ENCODE measurements at regions not wholly inside any gene's neighbourhood (a gene's known extent, or its start where the extent isn't known, plus 50 kb on each side); places are given as distances from the start of the nearest gene placed in this dataset.
"Not testable (repeated sequence)": the region's sequence is repeated elsewhere in the genome, so short reads cannot be mapped to it uniquely, and the experiment has no call there.

DNA sequence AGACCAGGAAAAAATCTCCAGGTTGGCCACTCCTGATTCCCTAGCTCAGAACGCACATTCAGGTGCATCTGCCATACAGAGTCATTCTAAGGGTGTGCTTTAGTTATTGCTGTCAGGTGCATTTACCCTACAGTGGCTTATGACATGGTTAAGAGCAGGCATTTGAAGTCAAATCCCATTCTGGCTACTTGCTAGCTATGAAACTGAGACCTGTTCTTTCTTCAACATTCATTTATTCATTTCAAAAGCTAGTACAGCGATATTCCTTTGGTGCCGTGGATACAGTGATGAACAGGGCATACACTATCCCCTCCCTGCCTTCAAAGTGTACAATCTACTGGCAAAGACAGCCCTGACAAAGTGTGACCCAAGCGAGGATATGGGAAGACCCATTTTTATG, 508.3 kb downstream of the NPIPA7 start:
- DNase-seq, result no peak

DNA sequence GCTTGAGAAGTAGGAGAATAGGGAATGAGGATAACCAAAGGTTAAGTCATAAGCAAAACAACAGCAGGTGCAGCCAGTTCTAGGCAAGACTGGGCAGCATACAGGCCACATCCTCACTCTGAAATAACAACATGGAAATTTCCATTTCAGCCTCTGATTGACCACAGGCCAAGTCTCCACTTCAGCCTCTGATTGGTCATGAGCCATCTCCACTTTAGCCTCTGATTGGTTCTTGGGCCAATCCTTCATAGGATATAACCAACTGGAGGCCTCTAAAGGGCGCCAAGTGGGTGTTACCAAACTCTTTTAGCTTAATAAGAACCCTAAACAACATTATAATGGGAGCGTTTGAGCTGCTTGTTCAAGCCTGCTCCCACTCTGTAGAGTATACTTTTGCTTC, 512.0 kb downstream of the NPIPA7 start:
- DNase-seq, result no peak

DNA sequence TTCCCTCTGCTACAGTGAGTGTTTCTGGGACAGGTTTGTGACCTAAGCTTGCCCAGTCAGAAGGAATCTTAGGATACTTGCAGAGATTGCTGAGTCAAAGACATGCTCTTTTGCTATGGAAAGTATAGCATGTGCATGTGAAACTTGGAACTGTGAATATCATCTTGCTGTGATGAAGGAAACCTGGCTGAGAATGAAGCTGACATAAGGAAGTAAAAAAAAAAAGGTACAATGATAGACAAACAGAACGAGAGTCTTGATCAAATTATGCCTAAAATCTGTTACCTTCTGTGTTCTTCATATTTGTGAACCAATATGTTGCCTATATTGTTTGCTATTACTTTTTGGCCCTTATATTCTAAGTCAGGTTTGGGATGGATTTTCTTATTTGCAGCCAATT, 525.7 kb downstream of the NPIPA7 start:
- DNase-seq, result no peak

DNA sequence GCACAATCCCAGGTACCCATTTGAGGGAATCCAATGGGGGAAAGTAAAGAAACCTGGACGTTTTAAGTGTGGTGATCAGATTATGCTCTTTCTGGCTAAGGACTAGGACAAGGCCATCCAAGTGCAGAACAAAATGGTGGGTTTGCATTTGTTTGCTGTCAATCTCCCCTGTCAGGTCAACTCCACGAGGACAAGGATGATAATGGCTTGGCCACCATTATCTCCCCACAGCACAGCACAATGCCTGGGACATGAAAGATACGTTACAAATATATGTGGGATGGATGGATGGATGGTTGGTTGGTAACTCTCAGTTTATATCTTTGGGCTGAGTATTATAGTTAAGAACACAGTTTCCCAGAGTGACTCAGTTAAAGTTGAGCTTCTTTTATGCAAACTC, 526.9 kb downstream of the NPIPA7 start:
- DNase-seq, result no peak

DNA sequence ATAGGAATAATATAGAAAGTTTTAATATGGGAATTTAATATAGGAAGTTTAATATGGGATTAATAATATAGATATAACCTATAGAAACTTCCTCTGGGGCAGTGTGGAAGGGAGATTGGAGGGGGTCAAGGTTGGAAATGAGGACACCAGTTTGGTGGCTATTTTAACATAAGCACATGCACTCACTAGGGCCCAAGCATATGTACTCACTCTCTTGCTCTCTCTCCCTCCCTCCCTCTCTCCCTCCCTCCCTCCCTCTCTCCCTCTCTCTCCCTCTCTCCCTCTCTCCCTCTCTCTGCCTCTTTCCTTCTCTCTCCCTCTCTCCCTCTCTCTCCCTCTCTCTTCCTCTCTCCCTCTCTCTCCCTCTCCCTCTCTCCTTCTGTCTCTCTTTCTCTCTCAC, 528.1 kb downstream of the NPIPA7 start:
- DNase-seq, result no peak

DNA sequence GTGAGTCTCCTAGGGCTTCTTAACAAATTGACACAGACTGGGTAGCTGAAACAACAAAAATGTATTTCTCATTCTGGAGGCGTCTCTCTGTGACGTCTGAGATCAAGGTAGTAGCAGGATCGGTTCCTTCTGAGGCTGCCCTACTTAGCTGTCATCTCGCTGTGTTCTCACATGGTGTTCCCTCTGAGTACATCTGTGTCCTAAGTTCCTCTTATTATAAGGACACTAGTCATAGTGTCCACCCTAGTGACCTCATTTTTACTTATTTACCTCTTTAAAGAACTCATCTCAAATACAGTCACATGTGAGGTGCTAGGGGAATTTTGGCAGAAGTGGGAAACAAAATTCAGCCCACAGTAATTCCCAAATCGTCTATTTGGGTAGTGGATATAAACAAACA, 529.1 kb downstream of the NPIPA7 start:
- DNase-seq, result no peak

DNA sequence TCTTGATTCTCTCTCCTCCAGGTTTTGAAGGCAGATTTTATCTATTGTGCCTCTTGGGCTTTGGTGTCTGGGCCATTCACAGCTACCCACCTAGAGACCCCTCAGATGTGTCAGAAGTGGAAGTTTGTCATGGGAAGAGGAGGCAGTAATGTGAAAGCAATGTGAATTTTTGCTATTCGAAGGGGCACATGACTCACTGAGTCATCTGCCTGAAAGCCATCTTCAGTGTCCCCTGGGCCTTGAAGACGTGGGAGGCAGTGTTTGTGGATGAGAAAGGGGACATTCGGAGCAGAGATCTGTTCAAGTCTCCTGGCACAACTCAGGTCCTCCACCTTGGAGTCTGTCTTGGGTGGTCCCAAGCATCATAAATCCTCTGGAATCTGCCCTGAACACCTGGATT, 530.2 kb downstream of the NPIPA7 start:
- DNase-seq, result no peak

DNA sequence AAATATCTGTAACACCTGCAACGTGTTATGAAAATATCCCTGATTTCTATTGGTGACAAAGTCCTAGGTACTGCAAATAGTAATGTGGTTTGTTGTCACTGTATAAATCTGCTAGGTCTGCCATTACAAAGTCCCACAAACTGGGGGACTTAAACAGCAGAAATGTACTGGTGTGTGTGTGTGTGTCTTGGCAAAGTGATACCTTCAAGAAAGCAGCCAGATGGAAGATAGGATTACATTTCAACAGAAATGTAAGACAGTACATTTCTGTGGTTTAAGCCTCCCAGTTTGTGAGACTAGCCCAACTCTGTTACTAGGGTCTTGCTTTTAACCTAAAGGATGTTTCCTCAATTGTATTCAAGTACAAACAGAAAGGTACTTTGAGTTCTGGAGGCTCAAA, 531.7 kb downstream of the NPIPA7 start:
- no peak for DNase-seq

DNA sequence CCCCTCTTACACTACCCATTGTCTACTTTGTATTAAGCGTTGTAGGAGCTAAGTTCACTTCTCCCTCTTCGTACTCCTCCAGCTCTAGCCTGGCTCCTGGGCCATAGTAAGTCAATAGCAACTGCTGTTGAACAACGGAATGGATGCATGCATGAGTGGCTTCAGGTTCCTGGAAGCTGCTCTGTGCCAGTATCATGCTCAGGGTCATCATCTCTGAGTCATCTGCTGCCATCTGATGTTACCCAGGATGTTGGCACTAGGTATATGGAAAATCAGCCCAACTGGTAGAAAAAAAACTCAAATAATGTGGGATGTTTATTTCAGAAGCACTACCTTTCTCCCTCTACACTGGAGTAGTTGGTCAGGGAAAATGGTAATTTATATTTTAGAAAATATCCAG, 536.8 kb downstream of the NPIPA7 start:
- no peak for DNase-seq

DNA sequence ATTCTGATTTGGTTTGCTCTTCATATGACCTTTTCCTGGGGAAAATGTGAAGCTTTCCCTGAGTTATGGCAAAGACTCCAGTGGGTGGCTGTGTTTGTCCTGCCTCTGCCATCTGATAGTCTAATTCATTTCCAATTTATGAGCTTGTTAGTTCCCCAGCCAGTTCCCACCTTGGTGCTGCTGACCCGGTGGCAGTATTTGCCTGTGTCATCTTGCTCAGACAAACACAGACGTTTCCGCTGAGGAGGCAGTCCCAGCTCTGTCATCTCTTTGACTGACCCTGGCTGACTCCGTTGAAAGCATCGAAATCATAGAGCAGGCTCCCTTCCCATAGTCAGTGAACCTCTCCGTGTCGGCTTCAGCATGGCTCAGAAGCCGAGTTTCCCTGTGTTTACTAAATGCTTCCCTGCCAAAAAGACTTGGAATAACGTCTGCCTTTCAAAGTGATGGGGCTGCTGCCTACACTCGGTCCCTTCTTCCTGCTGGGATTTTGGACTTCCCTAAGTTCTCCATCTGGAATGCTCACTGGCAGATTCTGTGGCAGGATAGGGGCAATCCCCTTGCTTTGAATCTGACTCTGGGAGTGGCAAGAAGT, 538.3 kb downstream of the NPIPA7 start:
- no peak for DNase-seq

DNA sequence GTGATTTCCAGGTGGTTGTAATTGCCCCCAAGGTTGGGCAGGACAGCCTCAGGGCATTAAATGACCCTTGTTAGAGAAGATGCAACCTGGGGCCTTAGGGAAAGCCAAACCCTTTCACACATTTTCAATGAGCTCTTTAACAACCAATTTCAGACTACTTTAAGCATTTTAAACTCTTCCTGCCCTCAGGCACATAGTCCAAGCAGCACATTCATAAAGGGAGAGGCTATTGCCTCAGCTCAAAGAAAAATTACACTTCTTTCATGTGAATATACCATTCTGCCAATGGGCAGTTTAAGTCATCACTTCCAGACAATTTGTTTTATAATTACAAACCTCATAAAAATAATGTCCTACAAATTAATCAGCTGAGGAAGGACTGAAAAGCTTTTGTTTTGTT, 544.5 kb downstream of the NPIPA7 start:
- DNase-seq, result no peak

DNA sequence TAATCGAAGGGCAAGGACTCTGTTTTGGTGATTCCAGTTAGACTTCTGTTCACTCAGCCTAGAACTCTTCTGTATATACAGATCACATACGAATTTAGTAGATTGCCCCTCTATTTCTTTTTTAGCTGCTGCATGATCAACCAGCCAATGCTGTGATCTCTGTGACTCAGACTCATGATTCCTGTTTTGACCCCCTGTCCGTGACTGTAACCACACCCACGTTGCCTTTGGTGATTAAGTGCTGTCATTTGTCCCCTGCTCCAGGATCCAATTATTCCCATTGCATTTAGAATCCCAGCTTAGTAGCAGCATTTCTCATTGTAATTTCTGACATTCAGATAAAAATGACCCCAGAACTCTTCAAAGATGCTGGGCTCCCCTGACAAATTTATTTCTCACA, 545.7 kb downstream of the NPIPA7 start:
- DNase-seq, result no peak

DNA sequence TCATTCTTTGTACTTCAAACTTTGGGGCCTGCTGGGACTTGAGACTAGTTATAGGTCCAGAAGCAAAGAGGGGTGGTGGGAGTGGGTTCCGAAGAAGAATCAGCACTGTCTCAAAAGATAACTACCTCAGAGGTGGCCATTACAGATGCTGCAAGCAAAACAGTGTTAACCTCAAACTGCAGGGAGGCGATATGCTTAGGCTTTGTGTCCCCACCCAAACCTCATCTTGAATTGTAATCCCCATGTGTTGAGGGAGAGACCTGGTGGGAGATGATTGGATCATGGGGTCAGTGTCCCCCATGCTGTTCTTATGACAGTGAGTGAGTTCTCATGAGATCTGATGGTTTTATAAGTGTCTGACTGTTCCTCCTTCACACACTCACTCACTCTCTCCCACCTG, 545.3 kb downstream of the XYLT1 start:
- no peak for DNase-seq

DNA sequence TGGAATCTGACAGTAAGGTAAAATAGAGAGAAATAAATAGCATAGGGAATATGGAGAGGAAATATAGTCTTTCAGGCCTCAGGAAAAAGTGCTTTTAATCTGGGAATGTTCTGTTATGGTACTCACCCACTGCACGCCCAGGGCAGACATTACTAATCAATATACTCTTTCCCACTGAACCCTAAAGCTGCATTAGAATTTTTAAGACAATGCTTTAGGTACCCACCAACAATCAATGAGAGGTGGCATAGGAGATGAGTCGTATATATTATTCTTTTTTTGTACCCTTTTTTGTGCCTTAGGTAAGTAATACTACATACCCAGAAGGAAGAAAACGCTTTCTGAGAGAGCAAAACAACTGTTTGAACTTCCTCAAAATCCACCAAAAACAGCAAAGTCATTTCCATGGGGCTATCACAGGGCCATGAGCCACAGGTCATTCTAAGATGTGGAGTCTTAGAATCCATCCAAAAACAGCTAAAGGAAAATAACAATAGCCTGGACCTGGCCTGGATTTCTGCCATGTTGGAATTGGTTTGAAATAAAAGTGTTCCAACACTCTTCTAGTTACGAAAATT, 542.1 kb downstream of the XYLT1 start:
- no peak for DNase-seq

DNA sequence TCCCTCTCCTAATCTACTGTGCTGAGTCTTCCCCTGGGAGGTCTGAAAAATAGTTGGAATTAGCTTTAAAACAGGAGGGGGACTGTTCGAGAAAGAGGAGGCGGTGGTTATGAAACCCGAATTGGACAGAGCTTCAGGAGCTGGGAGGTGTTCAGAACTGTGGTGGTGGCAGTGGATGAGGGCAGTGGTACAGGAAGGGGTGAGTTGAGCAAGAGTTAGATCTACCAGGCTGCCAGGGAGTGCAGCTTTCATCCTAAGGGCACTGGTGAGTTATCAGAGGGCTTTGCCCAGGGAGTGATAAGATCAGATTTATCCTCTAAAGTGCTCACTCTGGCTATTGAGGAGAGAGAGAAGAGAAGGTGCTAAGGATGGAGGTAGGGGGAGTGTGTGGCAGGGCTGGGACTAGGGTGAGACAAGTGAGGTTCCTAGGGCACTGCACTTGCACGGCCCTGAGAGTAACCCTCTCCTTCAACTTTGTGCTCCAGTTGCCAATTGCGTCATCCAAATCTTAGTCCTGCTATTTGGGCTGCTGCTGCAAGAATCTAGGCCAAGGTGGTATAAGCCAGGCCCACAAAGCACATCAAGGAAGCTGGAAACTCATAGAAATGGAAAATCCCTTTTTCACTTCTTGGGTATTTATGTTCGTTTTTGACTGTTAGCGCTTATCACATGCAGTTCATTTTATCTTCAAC, 540.3 kb downstream of the XYLT1 start:
- no peak for DNase-seq

DNA sequence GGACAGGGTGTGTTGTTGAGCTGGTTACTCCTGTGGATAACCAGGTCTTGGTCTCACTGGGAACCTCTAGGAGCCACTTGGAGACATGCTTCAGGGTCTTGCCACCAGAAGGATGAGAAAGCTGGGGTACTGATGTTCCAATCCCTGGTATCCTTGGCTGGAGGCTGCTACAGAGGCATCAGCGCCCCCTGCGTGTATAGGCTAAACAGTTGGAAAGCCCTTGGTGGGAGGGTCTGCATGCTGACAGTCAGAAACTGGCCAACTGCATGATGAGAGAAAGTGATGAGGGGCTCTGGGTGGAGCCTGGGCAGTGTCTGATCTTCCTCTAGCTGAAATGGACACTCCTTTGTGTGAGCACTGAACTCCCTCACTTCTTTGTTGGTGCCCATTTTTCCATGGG, 536.9 kb downstream of the XYLT1 start:
- no peak for DNase-seq

DNA sequence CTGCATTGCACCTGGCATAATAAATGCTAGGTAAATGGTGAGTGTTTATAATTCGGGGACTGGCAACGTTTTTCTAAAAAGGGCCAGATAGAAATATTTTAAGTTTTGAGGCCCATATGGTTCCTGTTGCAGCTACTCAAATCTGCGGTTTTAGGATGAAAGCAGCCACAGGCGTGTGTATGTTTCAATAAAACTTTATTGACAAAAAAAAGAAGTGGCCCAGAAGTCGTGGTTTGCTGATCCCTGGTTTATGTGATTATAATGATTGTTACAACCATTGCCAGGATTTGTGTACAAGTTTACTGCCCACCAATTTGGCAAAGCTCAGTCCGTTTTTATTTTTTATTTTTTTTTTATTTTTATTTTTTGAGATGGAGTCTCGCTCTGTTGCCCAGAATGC, 536.1 kb downstream of the XYLT1 start:
- no peak for DNase-seq

DNA sequence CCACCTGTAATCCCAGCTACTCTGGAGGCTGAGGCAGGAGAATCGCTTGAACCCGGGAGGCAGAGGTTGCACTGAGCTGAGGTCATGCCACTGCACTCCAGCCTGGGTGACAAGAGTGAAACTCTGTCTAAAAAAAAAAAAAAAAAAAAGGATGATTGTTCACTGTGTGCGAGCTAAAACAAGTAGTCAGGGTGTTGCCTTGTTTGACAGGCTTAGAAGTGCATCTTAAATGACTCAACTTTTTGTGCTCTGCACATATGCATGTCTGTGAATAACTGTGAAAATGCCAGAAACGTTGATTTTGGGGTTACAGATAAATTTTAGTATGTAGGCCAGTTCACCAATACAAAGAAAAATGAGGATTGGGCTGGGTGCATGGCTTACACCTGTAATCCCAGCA, 534.9 kb downstream of the XYLT1 start:
- not testable (repeated sequence) for DNase-seq

DNA sequence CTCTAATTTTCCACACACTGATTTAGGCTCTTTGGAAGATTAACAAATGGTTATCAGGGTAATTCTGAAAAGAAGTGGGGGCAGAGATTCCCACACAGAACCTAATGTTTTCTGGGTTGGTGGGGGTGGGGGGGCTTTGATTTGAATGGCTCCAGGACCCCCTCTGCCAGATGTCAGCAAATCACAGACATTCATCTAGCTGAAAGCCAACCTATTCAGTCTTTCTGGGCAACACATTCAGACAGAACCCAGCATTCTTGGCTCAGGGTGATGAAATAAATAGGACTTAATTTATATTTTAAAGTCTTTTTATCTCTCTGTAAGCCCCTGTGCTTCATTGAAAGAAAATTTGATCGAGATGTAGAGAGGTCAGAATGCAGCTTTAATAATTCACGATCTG, 533.2 kb downstream of the XYLT1 start:
- no peak for DNase-seq

DNA sequence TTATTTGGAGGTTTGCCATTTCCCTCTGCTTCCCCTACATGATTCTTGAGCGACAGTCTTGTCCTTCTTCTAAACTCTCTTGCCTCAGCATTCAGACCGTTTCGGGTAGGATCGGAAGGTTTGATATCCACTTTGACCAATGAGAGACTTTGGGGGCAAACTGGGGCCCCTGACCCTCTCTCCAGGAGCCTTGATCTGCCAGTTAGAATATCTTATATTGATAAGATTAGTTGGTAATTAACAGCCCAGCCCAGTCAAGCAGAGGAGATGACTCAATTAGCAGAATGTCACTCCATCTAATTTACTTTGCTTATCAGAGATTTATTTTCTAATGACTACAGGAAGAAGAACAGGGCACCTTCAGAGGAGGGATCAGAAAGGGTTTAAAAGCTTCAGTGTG, 532.8 kb downstream of the XYLT1 start:
- no peak for DNase-seq

DNA sequence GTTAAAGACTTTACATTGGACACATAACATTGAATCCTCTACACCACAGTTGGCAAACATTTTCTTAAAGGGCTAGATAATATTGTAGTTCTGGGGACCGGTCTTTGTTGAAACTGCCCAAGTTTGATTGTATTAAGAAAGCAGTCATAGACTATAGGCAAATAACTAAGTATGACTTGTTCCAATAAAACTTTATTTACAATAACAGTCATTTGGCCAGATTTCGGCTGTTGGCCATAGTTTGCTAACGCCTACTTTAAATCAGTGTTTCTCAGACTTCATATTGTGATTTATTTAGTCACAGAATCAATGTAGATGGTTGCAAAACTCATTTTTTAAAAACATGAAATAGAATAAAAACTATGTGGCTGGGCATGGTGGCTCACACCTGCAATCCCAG, 531.8 kb downstream of the XYLT1 start:
- DNase-seq, result no peak

DNA sequence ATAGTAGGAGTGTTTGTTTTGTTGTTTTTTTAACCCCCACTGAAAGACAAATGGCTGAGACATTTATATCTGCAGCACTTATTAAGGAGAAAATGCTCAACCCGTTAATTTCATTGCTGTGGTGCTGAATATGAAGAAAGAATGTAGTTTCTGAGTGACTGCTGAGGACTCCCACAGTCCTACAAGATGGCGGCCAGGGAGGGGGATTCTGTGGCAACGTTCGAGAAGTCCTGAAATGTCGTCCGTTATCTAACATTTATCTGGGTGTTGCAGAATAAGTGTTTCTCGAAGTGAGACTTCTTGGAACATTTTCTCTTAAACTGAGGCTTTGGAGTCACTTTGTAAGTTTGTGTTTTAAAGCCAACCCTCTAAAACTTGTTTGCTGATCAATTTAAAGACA, 530.4 kb downstream of the XYLT1 start:
- DNase-seq, result no peak

DNA sequence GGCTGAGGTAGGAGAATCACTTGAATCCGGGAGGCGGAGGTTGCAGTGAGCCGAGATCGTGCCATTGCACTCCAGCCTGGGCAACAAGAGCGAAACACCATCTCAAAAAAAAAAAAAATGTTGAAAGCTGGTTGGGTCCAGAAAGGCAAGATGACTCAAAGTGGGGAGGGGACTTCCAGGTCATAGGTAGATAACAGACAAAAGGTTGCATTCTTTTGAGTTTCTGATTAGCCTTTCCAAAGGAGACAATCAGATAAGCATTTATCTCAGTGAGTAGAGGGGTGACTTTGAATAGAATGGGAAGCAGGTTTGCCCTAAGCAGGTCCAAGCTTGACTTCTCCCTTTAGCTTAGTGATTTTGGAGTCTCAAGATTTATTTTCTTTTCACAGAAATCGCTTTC, 527.9 kb downstream of the XYLT1 start:
- not testable (repeated sequence) for DNase-seq

DNA sequence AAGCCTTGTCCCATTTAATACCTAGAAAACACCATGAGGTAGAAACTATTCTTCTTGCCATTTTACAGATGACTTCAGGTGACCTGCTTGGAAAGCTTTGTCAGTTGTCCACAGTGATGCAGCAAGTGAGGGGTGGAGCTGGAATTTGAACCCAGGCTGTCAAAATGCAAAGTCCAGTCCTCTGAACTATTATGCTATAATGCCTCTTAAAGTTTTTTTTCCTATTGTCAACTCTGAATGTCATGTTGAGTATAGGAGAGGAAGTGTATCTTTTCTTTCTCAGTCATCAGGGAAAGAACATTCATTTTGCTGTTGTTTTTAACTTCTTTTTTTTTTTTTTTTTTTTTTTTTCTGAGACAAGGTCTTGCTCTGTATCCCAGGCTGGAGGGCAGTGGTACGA, 525.6 kb downstream of the XYLT1 start:
- no peak for DNase-seq

DNA sequence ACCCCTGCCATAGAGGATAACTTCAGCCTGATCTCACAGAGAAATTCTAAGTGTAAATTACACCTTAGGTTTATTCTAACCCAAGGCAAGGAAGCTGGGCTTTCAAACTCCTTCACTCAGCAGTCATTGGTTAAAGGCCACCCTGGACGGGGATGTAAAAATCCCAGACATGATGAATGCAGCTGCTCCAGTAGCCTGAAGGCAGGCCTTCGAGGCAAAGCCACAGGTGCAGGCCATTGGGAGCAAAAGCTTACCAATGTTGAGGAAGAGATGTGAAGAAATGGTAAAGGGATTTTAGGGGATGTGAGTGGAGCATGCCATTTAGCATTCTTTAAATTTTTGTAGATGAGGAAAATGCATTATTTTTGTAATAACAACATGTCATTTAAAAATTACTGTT, 514.4 kb downstream of the XYLT1 start:
- no peak for DNase-seq
